Activated CD4-positive, CD25-positive, alpha-beta regulatory T cell (primary cell): ENCODE measurements at regions not wholly inside any gene's neighbourhood (a gene's known extent, or its start where the extent isn't known, plus 50 kb on each side); places are given as distances from the start of the nearest gene placed in this dataset.
"Not testable (repeated sequence)": the region's sequence is repeated elsewhere in the genome, so short reads cannot be mapped to it uniquely, and the experiment has no call there.

Experiments used
- DNase-seq, 4 experiments: peaks; one replicate each; lab custom pipeline; 2025; lab: John Stamatoyannopoulos, UW

DNA sequence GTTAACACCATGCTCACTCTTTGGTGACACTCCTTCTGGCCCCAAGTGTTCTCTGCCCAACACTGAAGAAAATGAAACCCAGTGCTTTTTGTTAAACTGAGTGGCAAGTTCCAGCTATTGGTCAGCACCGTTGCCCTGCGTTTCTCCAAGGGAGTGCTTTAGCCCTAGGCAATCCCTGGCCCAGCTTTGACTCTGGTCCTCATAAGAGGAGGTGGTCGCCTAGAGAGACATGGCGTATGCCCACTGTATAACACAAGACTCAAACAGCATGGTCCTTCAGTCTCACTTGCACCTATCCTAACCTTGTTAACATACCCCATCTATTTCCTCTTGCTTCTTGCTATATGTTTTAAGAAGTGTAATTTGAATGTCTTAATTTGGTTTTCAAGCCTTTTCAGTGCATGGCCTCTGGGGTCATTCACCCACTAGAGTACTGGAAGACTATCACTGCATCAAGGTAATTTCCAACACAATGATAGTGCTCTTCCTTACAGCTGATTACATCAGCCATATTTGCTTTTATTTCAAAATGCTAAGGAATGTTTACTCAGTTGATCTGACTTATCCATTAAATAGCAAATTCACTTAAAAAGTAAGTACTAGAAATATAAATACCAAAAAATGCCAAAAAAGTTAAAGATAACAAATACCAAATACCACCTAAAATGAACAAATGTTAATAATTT lies 190.5 kb upstream of the SOX21 start:
- no peak for DNase-seq

DNA sequence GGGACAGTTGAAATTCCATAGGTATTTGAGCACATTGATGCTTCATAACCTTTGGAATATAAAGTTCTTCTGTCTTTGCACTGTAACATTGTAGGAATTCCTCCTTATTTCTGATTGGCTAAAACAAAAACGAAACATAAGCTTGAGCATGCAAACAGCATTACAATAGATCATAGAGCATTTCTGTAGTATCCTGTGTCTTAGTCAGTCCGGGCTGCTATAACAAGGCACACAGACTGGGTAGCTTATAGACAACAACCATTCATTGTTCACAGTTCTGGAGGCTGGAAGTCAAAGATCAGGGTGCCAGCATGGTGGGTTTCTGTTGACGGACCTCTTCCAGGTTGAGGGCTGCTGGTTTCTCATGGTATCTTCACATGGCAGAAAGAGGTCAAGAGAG lies 188.7 kb upstream of the SOX21 start:
- DNase-seq, result no peak

DNA sequence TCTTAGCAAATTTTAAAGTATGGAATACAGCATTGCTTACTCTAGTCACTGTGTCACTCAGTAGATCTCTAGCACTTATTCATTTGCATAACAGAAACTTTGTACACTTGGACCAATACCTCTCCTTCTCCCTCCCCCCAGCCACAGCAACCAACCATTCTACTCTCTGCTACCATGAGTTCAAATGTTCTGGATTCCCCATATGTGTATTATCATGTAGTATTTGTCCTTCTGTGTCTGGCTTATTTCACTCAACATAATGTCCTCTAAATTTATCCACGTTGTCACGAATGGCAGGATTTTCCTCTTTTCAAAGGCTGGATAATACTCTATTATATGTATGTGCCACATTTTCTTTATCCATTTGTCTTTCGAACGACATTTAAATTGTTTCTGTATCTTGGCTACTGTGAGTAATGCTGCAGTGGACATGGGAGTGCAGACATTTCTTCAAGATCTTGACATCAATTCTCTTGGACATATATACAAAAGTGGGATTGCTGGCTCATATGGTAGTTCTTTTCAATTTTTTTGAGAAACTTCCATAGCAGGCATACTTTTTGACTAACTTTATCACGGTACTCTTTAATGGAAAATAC lies 184.5 kb upstream of the SOX21 start:
- no peak for DNase-seq

DNA sequence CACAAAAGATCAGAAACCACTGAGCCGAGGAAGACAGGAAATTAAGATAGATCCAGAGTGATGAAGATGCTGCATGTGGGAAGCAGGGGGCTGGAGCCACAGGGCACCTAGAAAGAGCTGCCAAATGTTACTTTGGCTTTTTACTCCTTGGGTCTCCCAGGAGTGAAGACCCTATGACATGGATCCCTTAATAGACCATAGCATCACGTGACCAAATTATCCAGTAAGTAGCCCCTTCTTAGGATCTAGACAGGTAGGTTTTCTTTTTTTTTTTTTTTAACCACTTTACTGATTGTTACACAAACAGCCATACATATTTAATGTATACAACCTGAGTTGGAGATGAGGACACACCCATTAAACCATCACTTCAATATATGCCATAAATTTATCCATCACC lies 183.9 kb upstream of the SOX21 start:
- DNase-seq, result no peak

DNA sequence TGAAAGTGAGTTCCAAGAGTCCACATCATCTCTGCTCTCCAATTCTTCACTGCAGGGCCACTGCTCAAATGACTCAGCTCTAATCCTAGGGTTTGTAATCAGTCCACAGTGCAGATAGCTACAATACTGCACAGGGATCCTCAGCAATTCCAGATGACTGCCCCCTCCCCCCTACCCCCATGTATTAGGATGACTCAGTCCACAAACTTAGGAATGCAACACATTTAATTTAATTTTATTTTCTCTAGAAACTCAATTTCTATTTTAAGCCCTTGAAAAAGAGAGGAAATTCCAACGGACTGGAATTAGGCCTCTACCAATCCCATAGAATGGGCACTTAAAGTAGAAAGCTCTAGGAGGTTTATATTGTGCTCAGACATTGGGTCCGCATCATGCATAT lies 173.8 kb upstream of the SOX21 start:
- DNase-seq, result no peak

DNA sequence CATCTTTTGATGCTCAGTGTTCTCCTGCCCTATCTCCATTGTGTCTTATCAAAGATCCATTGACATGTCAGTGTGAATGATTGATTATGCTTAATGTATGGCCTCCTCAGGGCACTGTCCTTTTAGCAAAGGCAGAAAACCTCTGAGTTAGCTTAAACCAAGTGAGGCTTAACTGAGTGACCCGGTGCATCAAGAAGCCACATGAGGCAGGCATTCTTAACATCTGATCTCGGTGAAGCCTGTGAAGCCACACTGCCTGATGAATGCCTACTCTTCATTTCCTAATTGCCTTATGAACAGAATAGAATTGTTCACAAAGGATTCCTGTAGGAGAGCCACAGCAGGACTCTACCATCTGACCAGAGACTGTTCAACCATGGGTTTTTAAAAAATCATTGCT lies 168.1 kb upstream of the SOX21 start:
- DNase-seq, result no peak

DNA sequence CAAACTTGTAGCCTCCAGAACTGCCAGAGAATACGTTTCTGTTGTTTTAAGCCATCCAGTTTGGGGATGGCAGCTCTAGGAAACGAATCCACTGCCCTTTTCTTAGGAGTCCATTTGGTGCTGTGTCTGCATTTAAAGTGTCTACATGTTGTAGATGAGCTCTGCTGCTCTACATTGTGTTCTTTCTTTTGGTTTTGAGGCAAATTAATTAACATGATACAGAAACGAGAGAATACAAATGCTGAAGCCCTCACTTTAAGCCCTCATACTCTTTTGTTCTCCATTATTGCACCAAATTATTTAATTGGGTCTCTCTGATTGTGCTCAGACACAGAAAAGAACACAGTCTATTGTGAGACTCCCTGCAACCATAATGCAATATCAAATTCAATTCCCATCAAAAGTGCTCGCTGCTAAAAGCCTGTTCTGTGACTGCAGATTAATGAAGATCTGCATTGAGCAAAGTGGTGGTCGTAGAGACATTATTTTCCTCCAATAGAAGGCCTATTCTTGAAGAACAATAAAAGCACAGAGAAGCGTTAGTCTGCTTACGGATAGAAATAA lies 166.3 kb upstream of the SOX21 start:
- DNase-seq, result no peak

DNA sequence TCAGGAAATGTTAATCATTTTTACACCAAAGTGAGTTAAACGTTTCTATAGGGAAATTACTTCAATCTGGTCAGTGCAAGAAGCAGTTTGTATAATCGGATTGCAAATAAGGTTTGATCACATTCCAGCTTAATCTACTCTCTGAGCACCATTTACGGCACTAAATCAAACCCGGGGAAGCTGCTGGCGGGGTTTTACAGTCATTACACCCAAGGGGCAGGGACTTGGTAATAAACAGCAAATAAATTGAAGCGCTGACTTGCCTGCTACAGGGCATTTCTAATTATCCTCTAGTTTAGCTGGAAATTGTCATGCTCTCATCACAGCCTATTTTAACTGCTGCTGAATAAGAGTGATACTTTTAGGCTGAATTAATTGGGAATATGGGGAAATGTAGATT lies 152.1 kb upstream of the SOX21 start:
- no peak for DNase-seq

DNA sequence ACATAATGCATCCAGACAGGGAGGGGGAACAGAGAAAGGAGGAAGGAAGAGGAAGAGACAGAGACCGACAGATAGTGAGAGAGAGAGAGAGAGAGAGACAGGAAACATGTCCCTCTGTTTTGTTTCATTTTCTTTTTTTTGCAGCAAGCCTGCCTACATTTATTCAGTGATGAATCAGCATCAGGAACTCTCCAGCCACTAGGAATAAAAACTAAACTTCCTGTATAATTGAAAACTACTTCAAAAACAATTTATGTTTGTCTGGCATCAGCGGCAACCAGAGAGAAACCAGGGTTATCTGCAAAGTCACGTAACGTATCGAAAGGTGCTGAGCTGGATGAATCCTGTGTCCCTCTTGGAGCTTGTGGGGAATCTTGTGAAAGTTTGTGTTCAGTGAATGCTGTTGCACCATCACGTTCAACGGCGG lies 148.6 kb upstream of the SOX21 start:
- DNase-seq, result no peak

DNA sequence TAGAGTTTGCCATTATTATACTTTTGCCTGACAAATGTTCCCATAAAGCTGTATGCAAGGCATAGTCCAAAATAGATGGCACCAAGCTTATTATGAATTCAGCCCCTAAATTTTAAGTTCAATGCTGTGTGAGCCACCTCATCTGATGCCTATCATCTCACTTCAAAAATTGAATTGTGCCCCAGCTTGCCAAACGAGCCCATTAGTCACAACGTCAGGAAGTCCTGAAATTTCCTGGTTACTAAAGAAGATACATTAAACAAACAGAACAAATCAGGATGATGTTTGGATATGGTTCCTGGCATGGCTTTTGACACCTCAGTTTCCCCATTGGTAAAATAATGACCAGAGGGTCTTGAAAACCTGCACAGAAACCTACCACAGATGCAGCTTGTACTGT lies 147.5 kb upstream of the SOX21 start:
- no peak for DNase-seq

DNA sequence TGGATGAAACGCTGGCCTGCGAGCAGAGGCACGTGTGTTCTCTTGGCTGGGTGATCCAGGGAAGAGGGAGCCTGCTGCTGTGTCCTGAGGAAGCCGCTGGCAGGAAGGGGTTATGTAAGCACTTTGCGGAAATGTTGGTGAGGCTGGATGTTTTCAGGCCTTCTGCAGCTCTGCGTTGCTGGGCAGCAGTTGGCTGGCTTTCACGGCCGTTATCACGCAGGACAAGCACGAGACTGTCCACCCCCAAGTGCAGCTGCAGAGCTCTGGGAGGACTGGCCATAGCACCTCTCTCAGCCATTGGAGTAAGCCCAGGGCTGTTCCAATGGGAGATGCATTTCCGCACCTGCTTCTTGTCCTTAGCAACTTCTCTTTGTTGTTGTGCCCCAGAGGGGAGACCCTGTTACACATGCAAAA lies 146.9 kb upstream of the SOX21 start:
- no peak for DNase-seq

DNA sequence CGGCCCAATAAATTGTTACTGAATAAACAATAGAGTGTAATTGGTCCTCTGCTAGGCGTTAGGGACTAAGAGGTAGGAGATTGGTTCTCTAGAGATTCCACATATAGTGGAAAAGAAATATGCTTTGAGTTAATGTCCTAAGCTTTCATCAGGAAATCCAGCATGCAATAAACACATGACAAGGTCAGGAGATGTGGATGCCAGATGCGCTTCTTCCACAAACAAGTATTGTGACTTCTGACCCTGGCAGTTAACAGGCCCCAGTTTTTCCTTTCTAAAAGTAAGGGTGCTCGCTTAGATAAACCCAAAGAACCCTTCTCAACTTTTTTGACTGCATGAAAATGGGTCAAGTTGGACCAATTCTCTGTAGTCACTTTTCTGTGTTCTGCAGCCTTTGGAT lies 146.5 kb upstream of the SOX21 start:
- DNase-seq, result no peak

DNA sequence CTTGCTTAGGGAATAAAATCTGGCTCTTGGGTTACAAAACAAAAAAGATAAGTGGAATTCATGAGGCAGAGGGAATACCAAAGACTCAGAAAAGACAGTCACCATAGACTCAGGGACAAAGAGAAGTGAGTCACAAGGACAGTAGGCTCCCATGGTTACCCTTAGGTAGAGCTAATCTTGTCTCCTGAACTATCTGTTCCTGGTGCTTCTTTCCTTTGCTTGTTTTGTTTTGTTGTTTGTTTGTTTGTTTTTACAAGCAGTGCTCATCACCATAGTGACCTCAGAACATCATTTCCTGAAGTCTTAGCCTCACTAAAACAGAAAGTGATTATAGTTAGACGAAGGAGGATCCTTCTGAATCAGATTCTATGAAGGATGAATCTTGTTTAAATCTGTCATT lies 142.3 kb upstream of the SOX21 start:
- no peak for DNase-seq

DNA sequence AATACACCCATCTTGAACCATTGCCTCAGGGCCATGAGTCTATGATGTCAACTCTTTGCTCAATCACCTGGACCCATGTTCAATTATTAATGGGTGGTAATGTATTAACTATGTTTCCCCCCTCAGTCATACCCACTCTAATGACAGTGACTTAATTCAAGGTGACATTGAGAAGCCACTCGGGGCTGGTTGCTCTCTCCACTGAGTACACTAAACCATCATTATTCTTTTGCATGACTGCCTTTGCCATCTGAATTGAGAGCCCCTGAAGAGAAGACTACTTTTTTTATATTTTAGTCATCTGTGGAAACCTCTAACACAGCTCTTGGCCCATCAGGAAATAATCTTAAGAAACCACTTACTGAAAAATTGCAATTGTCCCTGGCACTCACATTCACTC lies 139.2 kb upstream of the SOX21 start:
- no peak for DNase-seq

DNA sequence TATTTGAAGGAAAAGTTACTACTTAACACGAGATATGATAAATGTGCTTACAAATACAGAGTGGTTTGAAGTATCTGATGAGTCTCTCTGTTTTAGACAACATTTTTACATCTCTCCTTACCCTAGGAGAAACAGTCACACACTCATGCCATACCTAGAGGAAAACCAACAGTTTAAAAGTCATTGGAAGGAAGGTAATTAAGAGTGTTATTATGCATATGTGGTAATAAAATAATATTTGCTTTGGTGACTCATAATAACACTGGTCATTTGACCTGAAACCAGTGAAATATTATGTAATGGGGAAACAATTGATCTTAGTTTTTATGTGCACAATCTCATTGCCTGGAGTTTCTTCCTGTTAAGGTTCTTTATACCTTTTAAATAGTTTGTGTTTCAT lies 136.9 kb upstream of the SOX21 start:
- DNase-seq, result no peak

DNA sequence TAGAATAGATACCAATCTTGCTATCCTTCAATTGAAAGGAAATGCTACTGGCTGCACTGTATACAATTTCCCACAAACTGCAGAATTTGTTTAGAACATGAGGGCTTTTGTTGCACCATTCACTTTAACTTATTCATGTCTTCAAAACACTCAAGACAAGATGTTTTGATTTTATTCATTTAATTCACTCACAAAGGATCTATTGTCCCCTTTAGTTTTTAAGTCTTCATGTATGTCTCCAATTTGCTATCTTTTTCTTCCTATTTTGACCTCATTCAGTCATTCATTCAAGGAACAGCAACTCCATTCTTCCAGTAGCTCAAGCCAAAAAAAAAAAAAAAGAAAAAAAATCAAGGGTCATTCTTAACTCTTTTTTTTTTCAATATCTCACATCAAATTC lies 130.6 kb upstream of the SOX21 start:
- DNase-seq, result no peak

DNA sequence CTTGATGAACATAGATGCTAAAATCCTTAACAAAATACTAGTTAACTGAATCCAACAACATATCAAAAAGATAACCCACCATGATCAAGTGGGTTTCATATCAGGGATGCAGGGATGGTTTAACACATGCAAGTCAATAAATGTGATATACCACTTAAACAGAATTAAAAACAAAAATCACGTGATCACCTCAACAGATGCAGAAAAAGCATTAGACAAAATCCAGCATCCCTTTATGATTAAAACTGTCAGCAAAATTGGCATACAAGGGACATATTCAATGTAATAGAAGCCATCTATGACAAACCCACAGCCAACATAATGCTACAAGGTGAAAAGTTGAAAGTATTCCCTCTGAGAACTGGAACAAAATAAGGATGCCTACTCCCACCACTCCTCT lies 124.7 kb upstream of the SOX21 start:
- DNase-seq, result not testable (repeated sequence)

DNA sequence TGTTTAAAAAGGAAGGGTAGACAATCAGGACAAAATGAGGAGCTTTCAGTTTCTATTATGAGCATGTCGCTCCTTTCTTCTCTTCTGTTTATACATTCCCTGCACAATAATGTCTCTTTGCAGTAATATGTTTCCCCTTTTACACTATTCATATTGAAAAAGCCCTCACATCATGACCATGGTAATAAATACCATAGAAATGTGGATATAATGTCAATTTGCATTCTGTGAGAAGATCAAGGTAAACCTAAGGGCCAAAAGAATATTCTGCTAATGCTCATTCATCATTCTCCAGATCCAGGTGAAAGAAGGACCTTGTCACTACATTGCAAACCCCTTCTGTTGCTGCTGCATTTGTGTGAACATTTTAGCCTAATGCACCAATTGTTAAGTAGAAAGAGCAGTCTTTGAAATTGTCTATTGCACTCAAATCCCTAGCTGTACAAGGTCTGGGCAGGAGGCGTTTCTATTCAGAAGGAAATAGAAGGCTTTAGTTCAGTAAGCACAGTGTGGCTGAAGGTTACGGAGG lies 117.6 kb upstream of the SOX21 start:
- no peak for DNase-seq

DNA sequence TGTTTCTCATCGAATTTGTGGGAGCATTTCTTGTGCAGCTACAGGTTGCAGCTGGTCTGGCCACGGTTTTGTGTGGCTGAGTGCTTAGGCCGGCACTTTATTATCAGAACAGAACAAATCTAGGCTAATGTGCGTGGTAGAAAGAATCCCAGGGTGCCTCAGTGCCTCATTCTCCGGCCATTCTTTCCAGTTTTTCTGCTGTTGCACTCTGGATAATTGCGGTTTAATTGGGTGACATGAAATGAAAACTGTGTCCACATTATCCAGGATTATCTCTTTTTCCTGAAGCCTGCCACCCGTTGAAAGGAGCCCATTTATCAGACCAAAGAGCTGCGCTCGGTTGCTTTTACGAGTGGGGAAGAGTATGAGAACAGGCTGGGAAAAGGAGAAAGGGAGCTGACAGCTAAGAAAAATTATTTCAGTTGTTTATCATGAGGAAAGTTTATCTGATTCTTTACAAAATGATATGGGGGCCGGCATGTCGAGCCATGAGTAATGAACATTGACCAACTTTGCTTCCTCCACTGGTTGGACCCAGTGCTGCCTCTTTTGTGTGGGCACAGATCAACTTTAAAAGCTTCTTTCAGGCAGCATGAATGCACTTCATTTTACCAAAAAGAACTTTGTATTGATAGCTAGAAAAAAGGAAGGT lies 117.0 kb upstream of the SOX21 start:
- DNase-seq, result no peak

DNA sequence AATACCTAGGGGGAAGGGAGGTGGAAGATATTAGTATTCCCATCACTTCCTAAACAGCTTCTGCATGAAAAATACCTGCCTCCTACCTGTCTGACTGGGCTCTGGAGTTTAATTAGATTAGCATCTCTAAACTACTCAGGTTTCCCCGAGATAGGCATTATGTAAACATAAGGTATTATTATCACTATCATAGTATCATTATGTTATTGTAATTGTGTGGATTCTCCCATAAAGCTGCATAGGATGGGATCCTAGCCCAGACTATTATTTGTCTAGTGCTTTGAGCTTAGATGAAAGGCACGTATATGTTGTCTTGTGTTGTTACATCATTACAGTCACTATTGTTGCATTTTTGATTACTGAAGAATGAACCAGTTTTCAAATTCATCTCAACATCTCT lies 115.2 kb upstream of the SOX21 start:
- DNase-seq, result no peak

DNA sequence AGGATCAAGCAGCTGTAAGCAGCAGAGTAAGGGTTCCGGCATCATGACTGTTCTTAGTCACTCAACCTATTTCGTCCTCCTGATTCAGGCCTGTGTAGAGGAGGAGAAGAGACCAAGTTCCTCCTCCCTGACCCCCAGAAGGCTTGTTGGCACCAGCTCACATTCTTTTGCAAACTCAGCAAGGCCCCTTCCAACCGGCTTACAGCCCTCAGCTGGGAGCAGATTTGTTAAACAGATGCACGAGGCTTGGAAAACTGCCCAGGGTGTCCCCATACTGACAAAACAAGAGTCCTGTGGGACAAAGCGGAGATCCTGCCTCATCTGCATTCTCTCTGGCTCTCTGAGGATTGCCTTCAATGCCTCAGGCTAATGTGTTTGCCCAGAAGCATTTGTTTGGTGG lies 113.2 kb upstream of the SOX21 start:
- DNase-seq, result no peak

DNA sequence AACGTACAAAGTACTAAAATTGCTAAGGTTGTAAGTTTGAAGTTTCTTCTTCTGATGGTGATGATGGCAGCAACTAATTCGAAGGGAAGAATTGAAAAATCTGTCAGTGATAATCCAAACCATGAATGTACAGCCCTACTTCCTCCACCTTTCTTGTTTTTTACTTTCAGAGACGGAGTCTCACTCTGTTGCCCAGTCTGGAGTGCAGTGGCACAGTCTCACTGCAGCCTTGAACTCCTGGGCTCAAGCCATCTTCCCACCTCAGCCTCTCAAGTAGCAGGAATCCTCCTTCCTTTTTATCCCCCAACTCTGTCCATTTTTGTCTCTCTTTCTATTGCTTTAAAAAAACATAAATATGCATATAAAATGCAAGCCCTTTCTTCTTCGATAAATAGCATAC lies 112.3 kb upstream of the SOX21 start:
- DNase-seq, result no peak

DNA sequence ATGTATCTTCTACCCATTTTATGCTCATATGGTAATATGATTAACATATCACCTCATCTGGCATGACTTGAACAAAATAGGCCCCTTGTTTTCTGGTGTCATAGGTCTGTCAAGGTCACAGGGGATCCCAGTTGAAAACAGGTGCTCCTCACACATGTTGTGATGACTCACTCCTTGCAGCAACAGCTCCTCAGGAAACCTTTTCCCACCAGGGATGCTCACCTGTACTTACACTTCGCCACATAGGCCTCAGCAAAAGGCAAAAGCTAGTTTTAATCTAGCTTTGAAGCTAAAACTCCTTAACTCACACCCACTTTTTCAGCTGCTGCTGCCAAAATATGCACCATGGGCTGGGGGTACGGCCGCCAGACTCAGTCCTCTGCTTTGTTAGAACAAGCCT lies 110.0 kb upstream of the SOX21 start:
- DNase-seq, result no peak
